ENCODE measurements at regions not wholly inside any gene's neighbourhood (a gene's known extent, or its start where the extent isn't known, plus 50 kb on each side); places are given as distances from the start of the nearest gene placed in this dataset.
A peak's percentile ranks its signal among the peaks of the same experiment; 100 is the strongest.

GRCh38 chr5:107782561-107783169 lies 111.9 kb upstream of the EFNA5 start:
- H3K36me3 ChIP-seq, result no peaks in the 10 kb centered on the region
- intact Hi-C loops (cut with DNase I), result no loop called here

DNA sequence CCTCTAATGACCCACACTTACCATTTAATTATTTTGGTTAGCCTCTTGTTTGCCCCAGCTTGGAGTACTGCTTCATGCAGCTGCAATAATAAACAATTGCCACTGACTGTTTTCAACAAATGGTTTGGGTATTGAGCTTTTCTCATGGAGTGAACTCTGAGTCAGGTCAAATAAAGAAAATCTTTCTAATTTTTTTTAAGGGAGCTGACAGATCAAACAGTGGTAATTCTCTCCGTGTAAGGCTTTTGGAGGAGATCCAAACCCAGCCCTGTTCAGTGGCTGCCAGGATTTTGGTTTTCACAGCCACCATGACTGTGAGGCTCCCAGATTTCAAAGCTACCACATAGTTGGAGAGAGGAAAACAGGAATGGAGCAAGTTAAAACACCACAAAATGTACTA lies 110.7 kb upstream of the EFNA5 start:
- intact Hi-C loops (cut with DNase I), result no loop called here
- no peak for ATAC-seq
- TF ChIP-seq, protein P1, sequence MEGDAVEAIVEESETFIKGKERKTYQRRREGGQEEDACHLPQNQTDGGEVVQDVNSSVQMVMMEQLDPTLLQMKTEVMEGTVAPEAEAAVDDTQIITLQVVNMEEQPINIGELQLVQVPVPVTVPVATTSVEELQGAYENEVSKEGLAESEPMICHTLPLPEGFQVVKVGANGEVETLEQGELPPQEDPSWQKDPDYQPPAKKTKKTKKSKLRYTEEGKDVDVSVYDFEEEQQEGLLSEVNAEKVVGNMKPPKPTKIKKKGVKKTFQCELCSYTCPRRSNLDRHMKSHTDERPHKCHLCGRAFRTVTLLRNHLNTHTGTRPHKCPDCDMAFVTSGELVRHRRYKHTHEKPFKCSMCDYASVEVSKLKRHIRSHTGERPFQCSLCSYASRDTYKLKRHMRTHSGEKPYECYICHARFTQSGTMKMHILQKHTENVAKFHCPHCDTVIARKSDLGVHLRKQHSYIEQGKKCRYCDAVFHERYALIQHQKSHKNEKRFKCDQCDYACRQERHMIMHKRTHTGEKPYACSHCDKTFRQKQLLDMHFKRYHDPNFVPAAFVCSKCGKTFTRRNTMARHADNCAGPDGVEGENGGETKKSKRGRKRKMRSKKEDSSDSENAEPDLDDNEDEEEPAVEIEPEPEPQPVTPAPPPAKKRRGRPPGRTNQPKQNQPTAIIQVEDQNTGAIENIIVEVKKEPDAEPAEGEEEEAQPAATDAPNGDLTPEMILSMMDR (IDR thresholded peaks at IDR 0.05), result no peak

More at GRCh38 chr5:107782561-107783169, 111.9 kb upstream of the EFNA5 start:
- ATAC-seq (no peak), DNase-seq (no peak)
- TF ChIP-seq, protein P1 (IDR thresholded peaks at IDR 0.05), result no peak
- no peaks in the 10 kb centered on the region for H3K27me3 ChIP-seq
- no peaks in the 10 kb centered on the region for H3K4me1 ChIP-seq
- no peak overlapping the region for H3K4me3 ChIP-seq
- H3K27ac ChIP-seq, result no peak overlapping the region
- peaks cover 0 to 3% of the 10 kb centered on the region in 2 donors for H3K9me3 ChIP-seq

GRCh38 chr5:107779437-107779836 lies 108.7 kb upstream of the EFNA5 start:
- Histone ChIP-seq H3K4me1 (no peaks in the 10 kb centered on the region), H3K27ac (no peak overlapping the region), H3K4me3 (no peak overlapping the region), H3K9me3 (peaks cover 0 to 3% of the 10 kb centered on the region in 2 donors), H3K27me3 (no peaks in the 10 kb centered on the region), H3K36me3 (no peaks in the 10 kb centered on the region)
- ATAC-seq, result no peak
- intact Hi-C loops (cut with DNase I), result no loop called here
- TF ChIP-seq, protein P1 (IDR thresholded peaks at IDR 0.05), result no peak
- peak in 1 of 4 donors; percentile 32 for DNase-seq

More for the DNA sequence above, 110.7 kb upstream of the EFNA5 start:
- Histone ChIP-seq H3K4me3 (no peak overlapping the region), H3K4me1 (no peaks in the 10 kb centered on the region), H3K27me3 (no peaks in the 10 kb centered on the region), H3K36me3 (no peaks in the 10 kb centered on the region), H3K27ac (no peak overlapping the region), H3K9me3 (peaks cover 0 to 3% of the 10 kb centered on the region in 2 donors)
- DNase-seq, result no peak

- intact Hi-C loops (cut with DNase I), result no loop called here
- no peaks in the 10 kb centered on the region for H3K27me3 ChIP-seq
- no peaks in the 10 kb centered on the region for H3K4me1 ChIP-seq
- DNase-seq, result no peak
- H3K4me3 ChIP-seq, result no peak overlapping the region
- peaks cover 0 to 3% of the 10 kb centered on the region in 2 donors for H3K9me3 ChIP-seq
- H3K27ac ChIP-seq, result no peak overlapping the region
- ATAC-seq, result no peak
- TF ChIP-seq, protein P1 (IDR thresholded peaks at IDR 0.05), result no peak
- no peaks in the 10 kb centered on the region for H3K36me3 ChIP-seq
These were observed 107.9 kb upstream of the EFNA5 start for GRCh38 chr5:107778647-107779046.

DNA sequence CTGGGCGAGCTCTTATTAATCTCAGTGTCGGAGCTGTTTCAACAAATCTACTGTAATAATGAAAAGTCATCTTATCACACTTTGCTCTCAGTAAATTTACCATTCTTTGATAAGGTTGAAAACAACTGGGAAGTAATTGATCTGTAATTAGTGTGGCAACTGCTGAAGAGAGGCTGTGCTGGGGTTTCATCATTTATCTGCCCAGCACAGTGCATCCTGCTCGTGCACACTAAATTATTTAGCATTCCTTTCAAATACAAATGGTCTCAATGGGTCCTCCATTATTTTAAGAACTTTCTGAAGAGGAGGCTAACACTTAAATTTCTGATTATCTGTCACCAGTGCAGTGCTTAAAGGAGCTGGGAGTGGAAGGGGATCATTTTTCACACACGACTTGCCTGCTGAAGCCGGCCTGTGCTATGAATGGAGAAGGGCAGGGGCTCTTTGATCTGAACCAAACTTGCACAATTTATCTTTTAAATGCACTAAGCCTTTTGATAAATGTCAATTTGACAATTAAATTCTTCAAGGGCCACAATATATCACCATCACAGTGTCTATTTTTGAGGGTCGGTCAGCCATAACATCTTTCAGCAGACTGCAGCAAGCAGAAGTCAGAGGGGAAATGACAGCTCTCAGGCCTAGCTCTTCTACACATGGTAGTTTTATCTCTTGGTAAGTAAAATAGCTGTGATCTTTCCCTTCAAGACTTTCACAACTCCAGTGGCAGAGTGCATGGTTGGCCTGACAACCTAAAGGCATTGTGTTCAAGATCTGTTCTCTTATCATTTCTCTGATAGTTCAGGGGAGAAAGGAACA lies 106.4 kb upstream of the EFNA5 start:
- no peak for DNase-seq
- ATAC-seq, result no peak
- intact Hi-C loops (cut with DNase I), result no loop called here
- TF ChIP-seq, protein P1 (IDR thresholded peaks at IDR 0.05), result no peak
- H3K36me3 ChIP-seq, result no peaks in the 10 kb centered on the region
- H3K9me3 ChIP-seq, result peaks cover 0 to 3% of the 10 kb centered on the region in 2 donors
- H3K4me1 ChIP-seq, result no peaks in the 10 kb centered on the region
- no peak overlapping the region for H3K4me3 ChIP-seq
- H3K27me3 ChIP-seq, result no peaks in the 10 kb centered on the region
- H3K27ac ChIP-seq, result no peak overlapping the region
